HG03097 (cell line): ENCODE measurements at regions not wholly inside any gene's neighbourhood (a gene's known extent, or its start where the extent isn't known, plus 50 kb on each side); places are given as distances from the start of the nearest gene placed in this dataset.

Experiments used
- ATAC-seq: cut with Tn5 transposase; IDR thresholded peaks from one replicate; pipeline ENCODE4 v1.9.1; 2021; ENCODE audit not compliant: unreplicated experiment, low FRiP score

- ATAC-seq = no peak
These were observed 200.4 kb downstream of the MED10 start for GRCh38 chr5:6177926-6178325.

GRCh38 chr5:6176102-6176693 is 202.1 kb downstream of the MED10 start:
- ATAC-seq = no peak

GRCh38 chr5:6175172-6175854 is 203.0 kb downstream of the MED10 start:
- ATAC-seq = no peak

GRCh38 chr5:6169660-6170059 is 208.7 kb downstream of the MED10 start:
- ATAC-seq = no peak

- no peak for ATAC-seq
These were observed 211.5 kb downstream of the MED10 start for GRCh38 chr5:6166698-6167394.

- no peak for ATAC-seq
These were observed 214.4 kb downstream of the MED10 start for GRCh38 chr5:6163913-6164312.

- no peak for ATAC-seq
These were observed 216.2 kb downstream of the MED10 start for GRCh38 chr5:6162175-6162574.

GRCh38 chr5:6161257-6161656 is 217.1 kb downstream of the MED10 start:
- ATAC-seq = no peak

GRCh38 chr5:6159832-6160430 is 218.4 kb downstream of the MED10 start:
- ATAC-seq = no peak

- no peak for ATAC-seq
These were observed 219.1 kb downstream of the MED10 start for GRCh38 chr5:6158974-6159831.

GRCh38 chr5:6154216-6154615 is 224.1 kb downstream of the MED10 start:
- ATAC-seq = no peak

- no peak for ATAC-seq
These were observed 232.1 kb downstream of the MED10 start for GRCh38 chr5:6146271-6146670.

GRCh38 chr5:6145616-6146237 is 232.6 kb downstream of the MED10 start:
- ATAC-seq = no peak

- ATAC-seq = no peak
These were observed 234.8 kb downstream of the MED10 start for GRCh38 chr5:6143523-6143922.

- ATAC-seq = no peak
These were observed 236.0 kb downstream of the MED10 start for GRCh38 chr5:6142353-6142752.

- ATAC-seq = no peak
These were observed 238.1 kb downstream of the MED10 start for GRCh38 chr5:6140219-6140618.

GRCh38 chr5:6135977-6136376 is 242.4 kb downstream of the MED10 start:
- no peak for ATAC-seq

GRCh38 chr5:6134281-6134680 is 244.1 kb downstream of the MED10 start:
- ATAC-seq = no peak

GRCh38 chr5:6125781-6126180 is 252.6 kb downstream of the MED10 start:
- no peak for ATAC-seq

GRCh38 chr5:6118691-6119090 is 259.7 kb downstream of the MED10 start:
- no peak for ATAC-seq
